DMS153 (cell line): ENCODE measurements at regions not wholly inside any gene's neighbourhood (a gene's known extent, or its start where the extent isn't known, plus 50 kb on each side); places are given as distances from the start of the nearest gene placed in this dataset.
"Not testable (repeated sequence)": the region's sequence is repeated elsewhere in the genome, so short reads cannot be mapped to it uniquely, and the experiment has no call there.

Source experiments
- DNase-seq: peaks from one replicate; lab custom pipeline; 2025; lab: John Stamatoyannopoulos, UW

DNA sequence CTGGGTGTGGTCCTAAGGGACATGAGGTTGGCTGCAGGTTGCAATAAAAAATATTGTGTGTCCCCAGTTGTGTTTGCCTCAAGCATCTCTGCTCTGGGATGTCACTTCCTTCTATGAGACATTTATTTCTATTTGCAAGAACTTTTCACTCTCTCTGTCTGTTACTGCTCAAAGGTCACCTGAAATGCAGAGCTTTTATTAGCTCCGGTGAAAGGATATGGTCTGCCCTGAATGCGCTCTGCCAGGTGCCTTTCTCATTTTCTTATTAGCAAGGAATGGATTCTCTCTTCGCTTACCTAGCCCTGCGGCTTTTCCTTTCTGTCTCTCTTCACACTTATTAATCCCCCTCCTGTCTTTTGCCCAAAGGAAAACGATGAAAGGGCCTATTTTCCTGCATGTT lies 526.1 kb downstream of the TMEM38B start:
- DNase-seq = no peak

DNA sequence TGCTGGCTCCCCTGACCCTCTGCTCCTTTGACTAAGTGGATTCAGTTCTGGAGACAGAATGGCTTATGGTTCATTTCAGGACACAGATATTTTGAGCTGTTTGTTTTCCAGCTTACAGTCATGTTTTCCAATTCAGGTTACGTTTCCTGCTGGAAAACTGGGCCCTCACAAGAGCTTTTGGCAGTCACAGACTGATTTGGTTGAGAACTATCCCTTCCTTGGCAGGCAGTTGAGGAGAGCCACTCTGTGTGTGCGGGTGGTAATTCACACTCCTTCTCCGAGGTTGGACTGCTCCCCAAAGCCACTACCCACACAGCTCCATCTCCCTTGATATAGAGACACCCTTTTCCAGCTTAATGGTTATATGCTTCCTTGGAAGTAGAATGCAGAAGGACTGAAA lies 534.5 kb downstream of the TMEM38B start:
- no peak for DNase-seq

DNA sequence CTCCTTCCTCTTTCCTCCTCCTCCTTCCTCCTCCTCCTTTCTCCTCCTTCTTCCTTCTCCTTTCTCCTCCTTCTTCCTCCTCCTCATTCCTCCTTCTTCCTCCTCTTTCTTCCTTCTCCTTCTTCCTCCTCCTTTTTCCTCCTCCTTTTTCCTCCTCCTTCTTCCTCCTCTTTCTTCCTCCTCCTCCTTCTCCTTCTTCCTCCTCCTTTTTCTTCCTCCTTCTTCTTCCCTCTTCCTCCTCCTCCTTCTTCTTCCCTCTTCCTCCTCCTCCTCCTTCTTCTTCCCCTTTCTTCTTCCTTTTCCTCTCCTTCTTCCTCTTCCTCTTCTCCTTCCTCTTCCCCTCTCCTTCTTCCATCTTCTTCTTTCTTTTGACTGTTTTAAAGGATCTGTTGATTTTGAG lies 538.8 kb downstream of the TMEM38B start:
- no peak for DNase-seq

DNA sequence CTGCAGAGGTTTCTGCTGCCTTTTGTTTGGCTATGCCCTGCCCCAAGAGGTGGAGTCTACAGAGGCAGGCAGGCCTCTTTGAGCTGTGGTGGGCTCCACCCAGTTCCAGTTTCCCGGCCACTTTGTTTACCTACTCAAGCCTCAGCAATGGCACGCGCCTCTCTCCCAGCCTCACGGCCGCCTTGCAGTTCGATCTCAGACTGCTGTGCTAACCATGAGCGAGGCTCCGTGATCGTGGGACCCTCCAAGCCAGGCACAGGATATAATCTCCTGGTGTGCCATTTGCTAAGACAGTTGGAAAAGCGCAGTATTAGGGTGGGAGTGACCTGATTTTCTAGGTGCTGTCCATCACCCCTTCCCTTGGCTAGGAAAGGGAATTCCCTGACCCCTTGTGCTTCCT lies 566.6 kb downstream of the TMEM38B start:
- DNase-seq = not testable (repeated sequence)

DNA sequence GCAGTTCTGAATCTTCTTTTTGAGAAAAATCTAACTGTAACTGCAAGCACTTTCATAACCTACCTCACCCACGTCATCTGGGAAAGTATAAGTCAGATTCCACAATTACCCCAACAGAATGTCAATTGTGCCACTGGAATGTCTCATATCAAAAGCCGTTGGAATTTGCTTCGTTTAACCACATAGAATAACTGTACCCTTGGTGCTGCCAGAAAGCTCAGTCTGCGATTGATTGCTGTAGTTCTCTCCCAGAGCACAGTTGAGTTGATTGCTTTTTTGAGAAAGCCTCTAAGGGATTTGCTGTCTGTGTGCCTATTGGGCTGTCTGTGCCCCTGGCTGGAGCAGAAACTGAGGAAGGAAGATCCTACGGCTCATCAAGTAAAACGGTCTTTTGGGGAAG lies 583.6 kb downstream of the TMEM38B start:
- no peak for DNase-seq

DNA sequence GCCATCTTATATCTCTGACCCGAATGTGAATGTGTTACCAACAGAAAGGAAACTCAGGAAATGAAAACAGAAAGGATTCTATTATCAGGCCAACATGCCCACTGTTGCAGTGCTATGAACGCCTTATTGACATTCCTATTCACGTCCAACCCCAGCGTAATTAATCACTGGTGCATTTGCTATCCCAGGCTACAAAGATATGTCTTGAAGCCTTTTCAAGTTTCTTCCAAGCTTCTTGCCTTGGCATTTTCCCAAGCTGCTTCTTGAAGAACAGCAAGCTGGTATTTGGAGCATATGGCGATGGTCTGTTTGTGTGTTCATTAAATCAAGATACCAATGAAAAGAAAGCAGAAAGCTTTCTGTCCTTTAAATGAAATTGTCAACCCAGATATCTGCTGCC lies 579.2 kb upstream of the ZNF462 start:
- no peak for DNase-seq

DNA sequence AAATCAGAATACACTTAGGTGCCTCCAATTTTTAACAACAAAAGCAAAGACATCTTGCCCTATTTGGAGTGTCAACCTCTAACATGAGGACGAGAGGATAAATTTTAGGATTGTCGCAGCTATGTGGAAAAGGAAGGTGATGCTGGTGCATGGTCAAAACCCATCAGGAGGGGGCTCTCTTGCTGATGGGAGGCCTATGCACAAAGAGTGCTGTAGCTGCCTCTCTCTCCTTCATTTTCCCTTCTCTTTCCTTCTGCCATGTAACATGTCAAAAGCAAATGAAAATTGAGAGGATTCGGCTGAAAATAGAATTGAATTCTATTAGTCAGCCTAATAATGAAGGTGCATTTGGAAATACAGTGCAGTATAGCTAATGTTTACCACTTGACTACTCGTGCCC lies 578.7 kb upstream of the ZNF462 start:
- DNase-seq = no peak

DNA sequence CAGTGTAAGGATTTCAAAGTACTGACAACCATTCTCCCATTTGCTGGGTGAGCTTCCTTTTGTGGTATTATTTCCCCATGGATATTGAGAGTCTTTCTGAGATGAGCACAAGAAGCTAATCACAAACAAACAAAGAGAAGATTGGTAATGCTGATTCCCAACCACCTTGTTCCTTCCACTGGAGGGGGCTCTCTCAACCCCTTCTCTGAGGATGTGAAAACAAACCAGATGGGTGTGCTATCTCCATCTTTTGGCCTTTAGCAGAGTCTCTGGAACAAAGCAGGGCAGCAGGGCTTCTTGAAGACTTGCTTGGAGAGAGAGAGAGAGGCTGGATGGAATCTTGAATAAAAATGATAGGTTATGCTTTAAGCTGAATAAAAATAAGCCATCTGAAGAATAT lies 576.7 kb upstream of the ZNF462 start:
- peak; percentile 17 for DNase-seq

DNA sequence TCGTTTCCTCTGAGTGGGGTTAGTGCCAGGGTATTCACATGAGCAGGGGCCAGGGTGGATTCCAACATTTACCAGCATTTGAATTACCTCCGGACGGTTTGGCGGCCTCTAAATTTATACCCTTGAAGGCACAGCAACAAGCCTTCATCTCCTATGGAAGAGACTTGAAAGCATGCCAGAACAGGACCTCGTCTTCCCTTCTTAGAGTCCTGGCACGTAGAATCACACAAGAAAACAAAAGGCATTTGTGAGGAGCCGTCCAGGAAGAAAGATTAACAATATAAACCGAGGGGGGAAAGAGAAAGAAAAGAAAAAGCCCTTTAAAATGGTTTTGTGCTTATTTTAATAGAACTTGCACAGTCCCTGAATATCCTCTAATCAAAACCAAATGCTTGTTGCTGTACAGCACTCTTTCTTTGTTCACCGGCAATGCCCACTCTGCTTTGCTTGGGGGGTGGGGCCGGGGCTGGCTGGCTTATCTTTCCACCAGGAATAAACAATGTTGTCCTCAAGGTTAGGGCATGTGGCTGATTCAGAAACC lies 575.8 kb upstream of the ZNF462 start:
- DNase-seq = no peak

DNA sequence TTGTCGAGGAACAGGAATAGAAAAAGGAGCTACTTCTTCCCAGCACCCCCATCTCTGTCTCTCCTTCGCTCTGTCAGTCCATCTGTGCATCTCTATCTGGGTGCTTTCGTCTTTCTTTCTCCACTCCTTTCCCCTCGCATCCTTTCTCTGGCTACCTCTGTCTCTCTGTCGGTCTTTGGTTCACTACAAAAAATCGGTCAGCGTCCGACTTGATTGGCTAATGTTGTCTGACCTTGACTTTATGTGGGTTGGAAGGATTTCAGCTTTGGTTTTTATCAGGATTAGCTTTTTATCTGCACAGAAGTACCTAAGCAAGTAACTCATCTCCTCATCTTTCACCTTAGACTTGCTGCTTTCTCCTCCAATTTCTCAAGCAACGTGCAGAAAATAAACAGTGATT lies 575.2 kb upstream of the ZNF462 start:
- DNase-seq = no peak

DNA sequence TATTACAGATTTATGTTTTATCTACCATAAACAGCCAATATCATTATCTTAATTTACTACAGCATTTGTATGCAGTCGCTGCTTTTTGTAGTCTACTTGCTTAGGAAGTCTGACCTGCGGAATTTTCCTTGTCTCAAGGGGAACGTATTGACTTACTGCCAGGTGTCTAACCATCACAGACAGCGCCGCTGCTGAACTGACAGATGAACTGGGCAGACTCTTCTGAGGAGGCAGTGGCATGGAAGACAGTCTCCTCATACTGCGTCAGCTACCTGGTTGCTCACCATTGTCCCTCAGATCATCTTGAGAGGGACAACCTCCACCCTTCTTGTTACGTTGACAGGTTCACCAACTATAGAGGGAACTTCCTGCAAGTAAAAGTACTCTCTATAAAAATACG lies 574.3 kb upstream of the ZNF462 start:
- no peak for DNase-seq

DNA sequence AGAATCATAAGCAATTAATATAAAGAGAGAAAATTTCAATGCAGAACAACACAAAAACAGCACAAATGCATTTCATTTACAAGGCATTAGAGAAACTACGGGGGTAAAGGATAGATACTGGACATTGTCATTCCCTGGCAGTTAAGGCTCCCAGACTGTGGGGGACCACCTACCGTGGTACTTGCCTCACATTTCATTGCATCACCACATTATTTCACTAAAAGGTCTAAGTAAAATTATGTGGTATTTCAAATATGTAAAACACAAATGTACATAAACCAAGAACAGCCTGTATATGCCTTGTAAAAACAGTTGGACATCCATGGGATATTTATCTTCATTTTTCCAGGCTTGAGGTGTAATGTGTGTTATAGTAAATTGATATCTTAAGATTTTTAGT lies 571.2 kb upstream of the ZNF462 start:
- DNase-seq = no peak

DNA sequence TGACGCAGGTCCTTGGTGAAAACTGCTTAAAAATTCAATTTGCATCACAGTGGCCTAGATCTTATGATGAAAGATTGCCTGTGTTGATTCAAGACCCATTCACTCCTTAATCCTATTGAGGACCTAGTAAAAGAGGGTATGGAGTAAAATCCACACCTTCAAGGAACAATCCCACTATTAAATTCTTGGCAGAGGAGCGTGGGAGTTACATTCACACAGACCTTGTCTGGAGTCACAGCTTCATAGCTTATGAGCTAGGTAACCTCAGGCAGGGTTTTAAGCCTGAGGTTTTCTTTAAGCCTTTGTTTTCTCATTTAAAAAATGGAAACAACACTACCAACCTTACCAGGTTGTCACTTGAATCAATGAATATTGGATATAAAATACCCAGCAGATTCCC lies 566.5 kb upstream of the ZNF462 start:
- no peak for DNase-seq

DNA sequence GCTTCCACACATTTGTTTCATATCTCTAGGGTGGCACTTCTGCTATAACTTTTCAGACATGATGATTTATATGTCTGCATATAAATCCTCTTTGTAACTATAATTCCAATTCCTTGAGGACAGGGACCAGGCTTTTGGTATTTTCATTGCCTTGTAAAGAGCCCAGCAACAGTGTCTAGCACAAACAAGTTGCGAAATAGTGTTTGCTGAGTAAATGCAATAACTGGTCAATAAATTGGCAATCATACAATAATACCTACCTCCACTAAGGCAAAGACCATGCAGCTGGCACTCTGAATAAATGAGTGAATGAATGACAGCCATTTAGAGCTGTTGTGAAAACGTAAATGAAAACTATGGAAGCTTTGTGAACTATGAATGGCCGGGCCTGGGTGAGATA lies 564.0 kb upstream of the ZNF462 start:
- DNase-seq = no peak

DNA sequence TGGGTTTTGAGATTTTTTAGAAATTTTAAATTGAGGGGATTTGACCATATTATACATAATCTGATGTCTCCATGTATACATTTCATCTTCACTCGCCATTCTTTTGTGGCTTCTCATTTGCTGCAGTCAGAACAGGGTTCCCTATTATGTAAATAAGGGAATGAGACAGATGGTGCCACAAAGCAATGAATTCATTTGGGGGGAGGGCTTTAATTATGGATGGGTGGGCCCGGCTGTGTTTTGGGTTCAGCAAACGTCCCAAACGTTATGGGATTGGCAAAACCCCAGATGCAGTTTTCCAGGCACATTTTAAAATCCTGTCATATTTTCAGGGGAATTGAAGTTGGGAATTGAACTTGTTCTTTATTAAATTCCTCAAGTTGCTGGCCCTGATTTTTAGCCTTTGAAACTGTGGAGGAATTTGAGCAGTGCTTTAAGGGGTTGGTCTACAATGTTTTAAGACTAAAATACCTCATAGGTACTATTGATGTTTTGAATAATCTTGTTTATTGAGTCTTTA lies 558.5 kb upstream of the ZNF462 start:
- no peak for DNase-seq

DNA sequence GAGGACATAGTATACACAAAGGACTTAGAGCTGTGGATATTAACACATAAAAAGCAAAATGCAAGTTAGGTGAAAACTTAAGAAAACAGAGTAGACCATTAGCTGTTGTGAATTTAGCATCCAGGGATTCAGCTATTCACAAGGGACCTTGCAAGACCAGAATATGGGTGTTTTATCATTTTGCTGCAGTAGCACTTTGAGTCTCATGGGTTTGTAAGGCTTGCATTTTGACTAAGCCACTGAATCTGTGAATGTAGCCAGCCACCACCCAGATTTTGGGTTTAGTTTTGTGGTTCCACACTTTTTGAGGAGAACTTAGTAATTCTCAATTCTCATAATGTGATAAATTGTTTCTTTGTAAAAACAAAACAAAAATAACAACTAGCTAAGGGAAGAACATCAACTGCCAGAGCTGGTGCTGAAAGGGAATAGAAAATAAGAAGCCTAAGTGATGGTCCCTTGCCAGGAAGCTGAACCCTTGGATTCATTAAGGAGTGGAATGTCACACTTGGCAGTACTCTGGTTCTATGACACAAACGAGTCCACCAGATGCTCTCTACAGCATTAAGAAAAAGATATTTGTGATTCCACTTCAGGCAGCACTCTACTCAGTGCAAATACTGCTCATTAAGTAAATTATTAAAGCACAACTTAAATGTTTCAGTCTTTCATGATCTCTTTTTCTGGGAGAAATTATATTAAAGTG lies 557.4 kb upstream of the ZNF462 start:
- no peak for DNase-seq

DNA sequence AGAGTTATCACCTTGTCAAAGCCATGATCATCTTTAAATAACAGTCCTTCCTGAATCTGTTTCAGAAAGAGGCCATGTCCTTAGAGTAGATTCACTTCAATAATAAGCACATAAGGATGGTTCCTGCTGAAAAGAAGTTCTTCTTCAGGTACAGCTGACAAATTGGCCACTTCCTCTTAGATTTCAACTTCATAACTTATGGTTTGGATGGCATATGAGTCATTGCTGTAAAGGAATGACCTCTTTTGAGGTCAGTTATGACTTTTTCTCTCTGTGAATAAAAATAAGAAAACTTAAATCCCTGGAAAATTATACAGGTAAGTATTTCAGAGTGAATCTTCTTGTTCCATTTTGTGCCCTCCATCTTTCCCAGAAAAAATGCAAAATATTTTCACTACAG lies 555.3 kb upstream of the ZNF462 start:
- DNase-seq = no peak

DNA sequence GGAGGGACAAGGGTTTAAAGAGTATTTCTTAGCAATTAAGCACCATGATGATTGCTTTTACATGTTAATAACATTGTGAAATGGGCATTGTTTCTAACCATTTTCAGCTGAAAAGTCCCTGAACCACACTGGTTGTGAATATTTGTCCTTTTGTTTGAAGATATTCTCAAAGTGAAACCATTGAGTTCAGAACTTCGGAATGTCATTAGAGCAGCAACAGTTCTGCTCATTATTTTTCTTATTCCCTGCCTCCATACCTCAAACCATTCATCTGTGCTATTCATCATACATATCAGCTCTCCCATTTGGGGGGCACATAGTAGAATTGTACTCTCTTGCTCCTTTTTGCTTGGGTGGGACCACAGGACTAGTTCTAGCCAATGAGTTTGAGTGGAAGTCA lies 553.0 kb upstream of the ZNF462 start:
- DNase-seq = no peak

DNA sequence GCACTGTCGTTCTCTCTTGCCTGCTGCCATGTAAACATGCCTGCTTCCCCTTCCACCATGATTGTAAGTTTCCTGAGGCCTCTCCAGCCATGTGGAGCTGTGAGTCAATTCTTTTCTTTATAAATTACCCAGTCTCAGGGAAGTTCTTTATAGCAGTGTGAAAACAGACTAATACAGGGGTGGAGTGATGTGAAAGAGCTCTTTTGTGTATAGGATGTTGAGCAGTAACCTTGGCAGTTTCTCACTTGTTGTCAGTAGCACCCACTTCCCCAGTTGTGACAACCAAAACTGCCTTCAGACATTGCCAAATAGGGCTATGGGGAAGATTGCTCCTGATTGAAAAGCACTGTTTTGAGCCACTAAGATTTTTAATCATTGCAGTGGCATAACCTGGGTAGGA lies 552.2 kb upstream of the ZNF462 start:
- DNase-seq = no peak

DNA sequence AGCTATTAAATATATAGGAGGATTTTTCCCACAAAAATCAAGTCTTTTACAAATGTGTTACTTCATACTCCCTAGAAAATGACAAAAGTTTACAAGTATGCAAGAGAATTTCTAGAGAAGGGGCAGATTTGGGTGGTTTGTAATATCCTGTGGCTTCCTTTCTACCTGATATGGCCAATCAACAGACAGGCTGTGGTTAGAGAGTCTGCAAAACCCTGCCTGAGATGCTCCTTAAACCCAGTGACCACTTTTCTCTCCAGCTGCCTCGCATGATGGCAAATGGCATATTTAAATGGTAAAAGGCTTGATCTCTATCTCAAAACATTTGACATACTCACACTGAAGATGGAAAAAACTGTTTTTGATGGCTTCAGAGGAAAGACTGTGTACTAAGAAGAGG lies 550.1 kb upstream of the ZNF462 start:
- no peak for DNase-seq

DNA sequence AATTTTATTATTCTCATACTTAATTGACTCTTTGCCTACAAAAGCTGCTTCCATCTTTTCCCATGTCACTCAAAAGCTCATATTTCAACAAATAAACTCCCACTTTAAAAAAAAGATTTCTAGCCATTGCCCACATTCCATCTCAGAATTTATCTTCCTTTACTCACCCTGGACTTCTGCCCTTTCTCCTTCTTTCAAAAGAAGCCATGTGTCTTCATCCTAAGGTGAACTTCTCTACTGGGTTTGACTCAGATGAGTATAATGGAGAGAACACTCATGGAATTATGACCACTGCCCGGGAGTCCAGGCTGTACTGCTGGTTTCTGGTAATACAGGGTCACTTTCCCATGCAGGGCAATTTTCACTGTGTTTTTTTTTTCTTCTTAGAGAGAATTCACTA lies 548.5 kb upstream of the ZNF462 start:
- no peak for DNase-seq

DNA sequence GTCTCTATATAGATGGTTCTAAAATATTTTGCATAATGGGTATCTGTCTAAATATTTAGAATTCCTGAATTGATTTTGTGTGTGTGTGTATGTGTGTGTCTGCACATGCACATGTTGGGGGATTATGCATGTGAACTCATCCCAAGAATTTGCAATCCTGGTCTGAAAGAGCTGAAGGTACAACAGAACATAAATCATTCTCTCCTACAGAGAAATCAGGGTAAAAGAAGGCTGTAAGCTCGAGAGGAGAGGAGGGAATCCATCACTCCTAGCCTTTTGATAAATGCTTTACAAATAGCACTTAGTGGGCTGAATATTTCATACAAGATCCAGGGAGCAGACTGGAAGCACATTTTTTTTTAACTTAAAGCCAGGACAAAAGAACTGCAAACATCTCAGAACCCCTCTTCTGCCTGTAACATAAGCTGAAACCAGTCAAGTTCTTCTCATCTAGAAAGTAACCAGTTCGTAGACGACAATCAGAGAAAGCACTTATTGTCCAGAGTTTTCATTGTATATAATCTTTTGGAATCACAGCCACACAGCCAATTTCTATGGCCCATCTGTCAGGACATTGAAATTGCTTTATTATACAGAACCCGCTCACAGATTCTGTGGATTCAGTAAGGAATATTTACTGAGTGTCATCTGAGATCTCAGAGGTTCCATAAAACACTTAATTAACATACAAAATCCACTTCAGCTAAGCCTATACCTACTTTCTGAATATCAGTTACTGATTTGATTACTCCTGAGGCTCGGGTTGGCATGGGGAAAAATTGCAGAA lies 541.4 kb upstream of the ZNF462 start:
- no peak for DNase-seq

DNA sequence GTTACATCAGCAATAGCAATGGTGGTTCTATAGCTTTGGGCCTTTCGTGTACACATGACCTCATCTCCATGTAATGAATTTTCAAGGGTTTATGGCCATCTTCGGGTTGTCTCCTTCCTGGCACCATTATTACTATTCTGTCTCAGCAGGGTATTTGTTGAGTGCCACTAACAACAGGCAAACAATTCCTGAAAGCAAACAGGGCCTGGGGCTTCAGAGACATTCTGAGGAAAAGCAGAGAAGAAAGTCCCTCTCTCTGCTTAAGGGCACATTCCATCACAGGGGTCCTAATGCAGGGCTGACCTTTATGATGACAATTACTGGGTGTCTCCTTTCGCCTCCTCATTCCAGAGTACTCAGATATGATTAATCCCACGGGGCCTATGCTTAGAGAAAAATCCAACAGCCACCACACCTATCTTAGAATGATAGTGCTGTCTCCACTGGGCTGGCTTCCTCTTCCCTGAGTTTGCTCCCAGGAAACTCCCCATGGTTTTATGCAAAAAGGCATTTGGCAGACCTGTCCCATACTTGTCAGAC lies 540.2 kb upstream of the ZNF462 start:
- no peak for DNase-seq
